Hepatocyte (in vitro differentiated cells): ENCODE measurements at regions not wholly inside any gene's neighbourhood (a gene's known extent, or its start where the extent isn't known, plus 50 kb on each side); places are given as distances from the start of the nearest gene placed in this dataset.

ENCODE experiments used
- DNase-seq: peaks from one replicate; pipeline ENCODE4 v3.0.0-alpha.2; 2016; ENCODE audit warnings: low spot score
- H2AFZ ChIP-seq: fragments of 200-600 bp; sonication (generic); 2 replicates; pipeline ENCODE4 v1.6.0; 2016; ENCODE audit warnings: antibody characterized with exemption, mild to moderate bottlenecking
- H3K27ac ChIP-seq: fragments of 200-600 bp; sonication (generic); 2 replicates; pipeline ENCODE4 v1.5.1; 2016; ENCODE audit warnings: mild to moderate bottlenecking
- H3K27me3 ChIP-seq: fragments of 200-600 bp; sonication (generic); 2 replicates; pipeline ENCODE4 v1.6.1; 2016
- H3K36me3 ChIP-seq: fragments of 200-600 bp; sonication (generic); replicated peaks from 2 replicates; pipeline ENCODE4 v1.5.1; 2016; ENCODE audit warnings: low read depth; ENCODE audit not compliant: insufficient read depth
- H3K4me1 ChIP-seq: fragments of 200-600 bp; sonication (generic); 2 replicates; pipeline ENCODE4 v1.5.1; 2016; ENCODE audit warnings: mild to moderate bottlenecking, moderate library complexity; ENCODE audit not compliant: insufficient read depth
- H3K4me2 ChIP-seq: fragments of 200-600 bp; sonication (generic); 2 replicates; pipeline ENCODE4 v1.6.0; 2016
- H3K4me3 ChIP-seq: fragments of 200-600 bp; sonication (generic); 2 replicates; pipeline ENCODE4 v1.5.1; 2016; ENCODE audit warnings: mild to moderate bottlenecking
- H3K79me2 ChIP-seq: fragments of 200-600 bp; sonication (generic); 2 replicates; pipeline ENCODE4 v1.6.0; 2017; ENCODE audit warnings: mild to moderate bottlenecking
- H3K9me2 ChIP-seq: fragments of 200-600 bp; sonication (generic); replicated peaks from 2 replicates; pipeline ENCODE4 v1.6.0; 2017; ENCODE audit warnings: mild to moderate bottlenecking; ENCODE audit not compliant: insufficient read depth
- H3K9me3 ChIP-seq: fragments of 200-600 bp; sonication (generic); 2 replicates; pipeline ENCODE4 v1.5.1; 2016; ENCODE audit warnings: low read depth, mild to moderate bottlenecking
- H4K20me1 ChIP-seq: fragments of 200-600 bp; sonication (generic); 2 replicates; pipeline ENCODE4 v1.6.0; 2016; ENCODE audit warnings: mild to moderate bottlenecking; ENCODE audit not compliant: insufficient read depth, poor library complexity, severe bottlenecking
- CTCF ChIP-seq: fragments of 200-600 bp; sonication (generic); IDR thresholded peaks from 2 replicates; pipeline ENCODE4 v1.5.1; 2016; ENCODE audit warnings: antibody characterized with exemption, mild to moderate bottlenecking; ENCODE audit not compliant: poor library complexity
- EZH2 ChIP-seq: fragments of 200-600 bp; sonication (generic); IDR thresholded peaks from 2 replicates; pipeline ENCODE4 v1.6.1; 2016; ENCODE audit warnings: antibody characterized with exemption, mild to moderate bottlenecking, borderline replicate concordance
- EZH2phosphoT487 ChIP-seq: fragments of 200-600 bp; sonication (generic); IDR thresholded peaks from one replicate; pipeline ENCODE4 v1.6.1; 2018; ENCODE audit warnings: antibody characterized with exemption, mild to moderate bottlenecking, low read depth, moderate library complexity; ENCODE audit not compliant: unreplicated experiment, severe bottlenecking
- WGBS: methylation state at CpG from one replicate; pipeline ENCODE4 v1.1.6; 2016; ENCODE audit warnings: low lambda C conversion rate; ENCODE audit errors: missing lambda C conversion rate; 5-methylcytosine and 5-hydroxymethylcytosine counted together

GRCh38 chr4:81758574-81759264 lies 287.0 kb upstream of the RASGEF1B start:
- Histone ChIP-seq H3K36me3 (no peaks in the 10 kb centered on the region), H3K9me2 (no peaks in the 10 kb centered on the region), H3K9me3 (no peaks in the 10 kb centered on the region), H3K4me3 (no peak overlapping the region), H2AFZ (no peak overlapping the region), H3K79me2 (no peaks in the 10 kb centered on the region), H4K20me1 (no peaks in the 10 kb centered on the region), H3K4me2 (no peak overlapping the region), H3K27ac (no peak overlapping the region), H3K4me1 (no peaks in the 10 kb centered on the region), H3K27me3 (no peaks in the 10 kb centered on the region)
- no peak for DNase-seq
- TF ChIP-seq CTCF (no peak), EZH2phosphoT487 (no peak), EZH2 (no peak)
- WGBS, result 100% methylated on average over 1 of the region's 1 CpG

GRCh38 chr4:81757691-81758090 lies 286.0 kb upstream of the RASGEF1B start:
- no peaks in the 10 kb centered on the region for H3K27me3 ChIP-seq
- no peak overlapping the region for H3K4me3 ChIP-seq
- no peaks in the 10 kb centered on the region for H4K20me1 ChIP-seq
- no peak overlapping the region for H3K4me2 ChIP-seq
- no peak overlapping the region for H2AFZ ChIP-seq
- TF ChIP-seq CTCF (no peak), EZH2phosphoT487 (no peak), EZH2 (no peak)
- no peak overlapping the region for H3K27ac ChIP-seq
- H3K9me2 ChIP-seq, result no peaks in the 10 kb centered on the region
- no peak for DNase-seq
- H3K9me3 ChIP-seq, result no peaks in the 10 kb centered on the region
- H3K4me1 ChIP-seq, result no peaks in the 10 kb centered on the region
- no peaks in the 10 kb centered on the region for H3K79me2 ChIP-seq
- H3K36me3 ChIP-seq, result no peaks in the 10 kb centered on the region
- 96% methylated on average over 2 of the region's 2 CpGs for WGBS

GRCh38 chr4:81756973-81757372 lies 285.3 kb upstream of the RASGEF1B start:
- Histone ChIP-seq H2AFZ (no peak overlapping the region), H3K4me2 (no peak overlapping the region), H3K9me3 (no peaks in the 10 kb centered on the region), H3K27ac (no peak overlapping the region), H4K20me1 (no peaks in the 10 kb centered on the region), H3K4me1 (no peaks in the 10 kb centered on the region), H3K27me3 (no peaks in the 10 kb centered on the region), H3K9me2 (no peaks in the 10 kb centered on the region), H3K36me3 (no peaks in the 10 kb centered on the region), H3K79me2 (no peaks in the 10 kb centered on the region), H3K4me3 (no peak overlapping the region)
- WGBS, result 83% methylated on average over 3 of the region's 3 CpGs
- TF ChIP-seq EZH2 (no peak), CTCF (no peak), EZH2phosphoT487 (no peak)
- DNase-seq, result no peak

- no peak overlapping the region for H2AFZ ChIP-seq
- H3K4me2 ChIP-seq, result no peak overlapping the region
- no peaks in the 10 kb centered on the region for H3K4me1 ChIP-seq
- H3K27me3 ChIP-seq, result no peaks in the 10 kb centered on the region
- H3K36me3 ChIP-seq, result no peaks in the 10 kb centered on the region
- no peak for TF ChIP-seq EZH2phosphoT487
- TF ChIP-seq CTCF, result no peak
- no peak for TF ChIP-seq EZH2
- no peak overlapping the region for H3K27ac ChIP-seq
- no peaks in the 10 kb centered on the region for H3K79me2 ChIP-seq
- H3K9me2 ChIP-seq, result no peaks in the 10 kb centered on the region
- 79% methylated on average over 2 of the region's 2 CpGs for WGBS
- no peaks in the 10 kb centered on the region for H3K9me3 ChIP-seq
- no peaks in the 10 kb centered on the region for H4K20me1 ChIP-seq
- no peak for DNase-seq
- H3K4me3 ChIP-seq, result no peak overlapping the region
Measured at GRCh38 chr4:81756042-81756441, 284.3 kb upstream of the RASGEF1B start.
